ENCODE measurements at regions not wholly inside any gene's neighbourhood (a gene's known extent, or its start where the extent isn't known, plus 50 kb on each side); places are given as distances from the start of the nearest gene placed in this dataset.

GRCh38 chr12:34327671-34328070 is 305.4 kb downstream of the ALG10 start:
- WGBS, 2 donors (ENCODE audit: low coverage in 1 of 2) = 82 to 93% methylated on average over 3 to 14 of the region's 14 CpGs
- TF ChIP-seq POLR2AphosphoS5 (IDR thresholded peaks at IDR 0.05) (no peak), EP300 (IDR thresholded peaks at IDR 0.05; ENCODE audit: low read depth) (no peak), CTCF (IDR thresholded peaks at IDR 0.05) (no peak), POLR2A (IDR thresholded peaks at IDR 0.05) (no peak)
- intact Hi-C loops (cut with DNase I; ENCODE audit: low total_unique reads) = no loop called here
- no peaks in the 10 kb centered on the region for H3K4me1 ChIP-seq
- H3K27ac ChIP-seq = no peak overlapping the region
- H3K4me3 ChIP-seq = no peak overlapping the region
- peaks cover 7 to 21% of the 10 kb centered on the region in 2 donors for H3K9me3 ChIP-seq
- in situ Hi-C loops (cut with MboI; ENCODE audit: low pct_ligation_motif_present in 1 of 4, low pct_unique_long_range_greater_than_20kb in 1 of 4, low sequenced_read_pairs in 3 of 4) = loop anchor here in 1 of 4 donors (25.0 kb wide), 1 partner anchor 110 kb away; no protein-coding TSS in a partner anchor
- H3K27me3 ChIP-seq = no peaks in the 10 kb centered on the region
- no peak for DNase-seq
- no peaks in the 10 kb centered on the region for H3K36me3 ChIP-seq

GRCh38 chr12:34333337-34333736 is 311.0 kb downstream of the ALG10 start:
- H3K27ac ChIP-seq = no peak overlapping the region
- no peaks in the 10 kb centered on the region for H3K36me3 ChIP-seq
- no peak overlapping the region for H3K4me3 ChIP-seq
- no peaks in the 10 kb centered on the region for H3K4me1 ChIP-seq
- in situ Hi-C loops (cut with MboI; ENCODE audit: low pct_ligation_motif_present in 1 of 4, low pct_unique_long_range_greater_than_20kb in 1 of 4, low sequenced_read_pairs in 3 of 4) (loop anchor here in 1 of 4 donors (25.0 kb wide), 1 partner anchor 104 kb away; no protein-coding TSS in a partner anchor), intact Hi-C loops (cut with DNase I; ENCODE audit: low total_unique reads) (no loop called here)
- H3K27me3 ChIP-seq = no peaks in the 10 kb centered on the region
- WGBS, 2 donors (ENCODE audit: low coverage in 1 of 2) = 84% methylated on average over 24 of the region's 24 CpGs; no CpG with 5 or more reads in 1 of the 2 donors
- TF ChIP-seq POLR2A (IDR thresholded peaks at IDR 0.05) (no peak), EP300 (IDR thresholded peaks at IDR 0.05; ENCODE audit: low read depth) (no peak), POLR2AphosphoS5 (IDR thresholded peaks at IDR 0.05) (no peak), CTCF (IDR thresholded peaks at IDR 0.05) (no peak)
- peaks cover 0 to 19% of the 10 kb centered on the region in 2 donors for H3K9me3 ChIP-seq
- DNase-seq = no peak

- 80 to 87% methylated on average over 1 to 13 of the region's 14 CpGs for WGBS, 2 donors (ENCODE audit: low coverage in 1 of 2)
- no peaks in the 10 kb centered on the region for H3K4me1 ChIP-seq
- no peak overlapping the region for H3K4me3 ChIP-seq
- H3K27ac ChIP-seq = no peak overlapping the region
- intact Hi-C loops (cut with DNase I; ENCODE audit: low total_unique reads) (no loop called here), in situ Hi-C loops (cut with MboI; ENCODE audit: low pct_ligation_motif_present in 1 of 4, low pct_unique_long_range_greater_than_20kb in 1 of 4, low sequenced_read_pairs in 3 of 4) (loop anchor here in 1 of 4 donors (25.0 kb wide), 1 partner anchor 103 kb away; no protein-coding TSS in a partner anchor)
- no peak for TF ChIP-seq POLR2AphosphoS5 (IDR thresholded peaks at IDR 0.05)
- no peak for TF ChIP-seq EP300 (IDR thresholded peaks at IDR 0.05; ENCODE audit: low read depth)
- no peak for TF ChIP-seq CTCF (IDR thresholded peaks at IDR 0.05)
- TF ChIP-seq POLR2A (IDR thresholded peaks at IDR 0.05) = no peak
- H3K36me3 ChIP-seq = no peaks in the 10 kb centered on the region
- H3K27me3 ChIP-seq = no peaks in the 10 kb centered on the region
- peaks cover 0 to 16% of the 10 kb centered on the region in 2 donors for H3K9me3 ChIP-seq
- DNase-seq = no peak
Observed at GRCh38 chr12:34334538-34334937, 312.2 kb downstream of the ALG10 start.

- Histone ChIP-seq H3K27ac (no peak overlapping the region), H3K4me1 (no peaks in the 10 kb centered on the region), H3K36me3 (no peaks in the 10 kb centered on the region), H3K9me3 (peaks cover 0 to 16% of the 10 kb centered on the region in 2 donors), H3K27me3 (no peaks in the 10 kb centered on the region), H3K4me3 (no peak overlapping the region)
- TF ChIP-seq POLR2A (IDR thresholded peaks at IDR 0.05) (no peak), EP300 (IDR thresholded peaks at IDR 0.05; ENCODE audit: low read depth) (no peak)
- 63 to 90% methylated on average over 2 to 47 of the region's 47 CpGs for WGBS, 2 donors (ENCODE audit: low coverage in 1 of 2)
- intact Hi-C loops (cut with DNase I; ENCODE audit: low total_unique reads) = no loop called here
- in situ Hi-C loops (cut with MboI; ENCODE audit: low pct_ligation_motif_present in 1 of 4, low pct_unique_long_range_greater_than_20kb in 1 of 4, low sequenced_read_pairs in 3 of 4) = loop anchor here in 1 of 4 donors (25.0 kb wide), 1 partner anchor 102 kb away; no protein-coding TSS in a partner anchor
- DNase-seq = no peak
Observed at GRCh38 chr12:34334953-34335743, 312.9 kb downstream of the ALG10 start.
